ENCODE measurements at regions not wholly inside any gene's neighbourhood (a gene's known extent, or its start where the extent isn't known, plus 50 kb on each side); places are given as distances from the start of the nearest gene placed in this dataset.

- TF ChIP-seq CTCF (IDR thresholded peaks at IDR 0.05; ENCODE audit: poor library complexity), result no peak
- TF ChIP-seq EZH2 (IDR thresholded peaks at IDR 0.05; ENCODE audit: borderline replicate concordance), result no peak
Observed at GRCh38 chr9:110031511-110032173, 176.3 kb downstream of the C9orf152 start.

All from hepatocyte (in vitro differentiated cells).